Vagina (tissue), 2 donors: ENCODE measurements at regions not wholly inside any gene's neighbourhood (a gene's known extent, or its start where the extent isn't known, plus 50 kb on each side); places are given as distances from the start of the nearest gene placed in this dataset.
"Not testable (repeated sequence)": the region's sequence is repeated elsewhere in the genome, so short reads cannot be mapped to it uniquely, and the experiment has no call there.

Experiments used
- DNase-seq, 2 donors: peaks; one replicate each; pipeline ENCODE4 v3.0.0-alpha.2; 2017; ENCODE audit errors: extremely low spot score in 2 of 2
- H3K27ac ChIP-seq: fragments of 200-600 bp; sonication (generic); one replicate; pipeline ENCODE4 v1.5.1; 2019
- H3K27me3 ChIP-seq: fragments of 200-600 bp; sonication (generic); one replicate; pipeline ENCODE4 v1.5.1; 2019
- H3K36me3 ChIP-seq, 2 donors: fragments of 200-600 bp; sonication (generic); one replicate each; pipeline ENCODE4 v1.5.1; 2017 to 2019
- H3K4me1 ChIP-seq: fragments of 200-600 bp; sonication (generic); one replicate; pipeline ENCODE4 v1.5.1; 2019
- H3K4me3 ChIP-seq, 2 donors: fragments of 200-600 bp; sonication (generic); 1 replicate in 1 of 2; 2 replicates in 1 of 2; pipeline ENCODE4 v1.5.1; 2016 to 2019
- H3K9me3 ChIP-seq: fragments of 200-600 bp; sonication (generic); one replicate; pipeline ENCODE4 v1.5.1; 2019
- intact Hi-C: fragments of 100-400 bp; cut with DNase I; formaldehyde crosslinking; loops from one replicate; pipeline ENCODE4 v1.15.1; 2023

DNA sequence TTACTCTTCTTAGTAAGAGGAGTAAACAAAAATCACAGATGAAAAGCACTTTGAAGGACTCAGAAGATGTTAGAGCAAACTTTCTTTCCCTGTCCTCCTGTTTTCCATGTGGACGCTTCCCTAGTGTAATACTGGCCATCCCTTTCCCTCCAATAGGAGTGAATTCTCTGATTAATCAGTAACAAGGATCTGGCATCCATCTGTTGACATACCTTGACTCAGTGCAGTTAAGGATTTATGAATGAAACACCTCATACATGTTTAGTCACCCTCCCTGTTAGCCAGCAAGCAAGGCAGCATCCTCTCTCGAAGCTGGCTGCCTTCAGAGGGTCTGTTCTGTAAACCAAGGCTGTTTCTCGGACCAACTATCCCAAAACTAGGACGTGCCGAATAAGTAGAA is 388.0 kb upstream of the ANKRD20A1 start:
- H3K4me1 ChIP-seq, H3K4me3 ChIP-seq, H3K9me3 ChIP-seq, intact Hi-C loops, H3K27ac ChIP-seq, DNase-seq, H3K27me3 ChIP-seq, H3K36me3 ChIP-seq: not testable (repeated sequence)

DNA sequence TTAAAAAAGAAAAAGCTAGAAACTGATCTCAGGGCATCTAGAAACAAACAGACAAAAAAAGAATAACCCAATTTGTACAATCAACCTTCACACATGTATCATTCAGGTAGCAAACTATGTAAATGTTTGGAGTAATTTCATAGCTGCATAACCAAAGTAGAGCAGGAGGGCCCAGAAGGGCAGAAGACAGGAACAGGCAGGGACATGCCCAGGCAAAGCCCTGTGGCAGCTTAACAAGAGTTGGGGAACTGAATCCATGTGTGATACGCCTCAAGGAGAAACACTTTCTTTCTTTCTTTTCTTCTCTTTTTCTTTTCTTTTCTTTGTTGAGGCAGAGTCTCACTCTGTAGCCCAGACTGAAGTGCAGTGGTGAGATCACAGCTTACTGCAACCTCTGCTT is 390.4 kb upstream of the ANKRD20A1 start:
- H3K4me1 ChIP-seq, H3K9me3 ChIP-seq: not testable (repeated sequence)

GRCh38 chr9:67461796-67462757 is 396.7 kb upstream of the ANKRD20A1 start:
- H3K9me3 ChIP-seq, intact Hi-C loops, H3K36me3 ChIP-seq, H3K27me3 ChIP-seq, DNase-seq, H3K4me3 ChIP-seq, H3K4me1 ChIP-seq, H3K27ac ChIP-seq: not testable (repeated sequence)

More for the DNA sequence above, 390.4 kb upstream of the ANKRD20A1 start:
- H3K27me3 ChIP-seq, H3K36me3 ChIP-seq, DNase-seq, H3K27ac ChIP-seq, intact Hi-C loops, H3K4me3 ChIP-seq: not testable (repeated sequence)

DNA sequence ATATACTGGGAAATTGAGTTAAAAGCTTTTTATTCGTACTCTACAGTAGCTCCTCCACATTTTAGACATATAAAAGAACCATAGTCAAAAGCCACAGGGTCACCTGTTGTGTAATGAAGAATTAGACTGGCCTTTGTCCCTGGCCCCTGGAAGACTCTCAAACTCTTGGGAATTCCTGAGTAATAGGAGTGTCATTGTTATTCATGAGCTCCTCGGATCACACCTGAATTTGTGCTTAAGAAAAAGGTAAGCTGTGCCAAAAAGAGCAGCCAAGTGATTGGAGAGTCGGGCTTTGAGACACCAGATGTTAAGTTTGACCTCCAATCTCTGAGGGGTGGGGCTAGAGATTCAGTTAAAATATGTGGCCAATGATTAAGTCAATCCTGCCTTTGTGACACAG is 405.8 kb upstream of the ANKRD20A1 start:
- DNase-seq, H3K36me3 ChIP-seq, H3K4me3 ChIP-seq, H3K27me3 ChIP-seq, intact Hi-C loops, H3K4me1 ChIP-seq, H3K27ac ChIP-seq, H3K9me3 ChIP-seq: not testable (repeated sequence)

DNA sequence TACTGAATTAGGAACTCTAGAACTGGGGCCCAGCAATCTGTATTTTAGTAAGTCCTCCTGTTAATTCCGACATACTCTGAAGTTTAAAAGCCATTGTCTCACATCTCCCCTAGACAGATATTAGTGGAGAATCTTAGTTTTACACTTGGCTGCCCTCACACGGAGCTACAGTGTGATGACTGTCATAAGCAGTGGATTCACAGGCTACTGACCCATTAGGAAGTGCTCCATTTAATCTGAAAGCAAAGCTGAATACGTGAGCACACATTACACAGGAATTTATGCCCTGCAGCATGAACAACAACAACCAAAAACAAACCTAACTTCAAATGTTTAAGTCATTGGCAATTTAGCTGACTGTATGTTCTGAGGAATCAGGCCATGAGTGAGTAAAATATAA is 416.4 kb upstream of the ANKRD20A1 start:
- H3K36me3 ChIP-seq, H3K27me3 ChIP-seq, H3K27ac ChIP-seq, H3K9me3 ChIP-seq, H3K4me1 ChIP-seq, intact Hi-C loops, DNase-seq, H3K4me3 ChIP-seq: not testable (repeated sequence)

GRCh38 chr9:67437011-67437410 is 421.7 kb upstream of the ANKRD20A1 start:
- H3K4me3 ChIP-seq, H3K27ac ChIP-seq, H3K36me3 ChIP-seq, H3K4me1 ChIP-seq, H3K9me3 ChIP-seq, DNase-seq, H3K27me3 ChIP-seq, intact Hi-C loops: not testable (repeated sequence)

GRCh38 chr9:67424881-67425280 is 432.5 kb upstream of the SPATA31A3 start:
- intact Hi-C loops: not testable (repeated sequence)

GRCh38 chr9:67423049-67423728 is 430.8 kb upstream of the SPATA31A3 start:
- H3K27me3 ChIP-seq, H3K36me3 ChIP-seq, H3K4me1 ChIP-seq, DNase-seq, intact Hi-C loops, H3K27ac ChIP-seq, H3K9me3 ChIP-seq, H3K4me3 ChIP-seq: not testable (repeated sequence)

More at GRCh38 chr9:67424881-67425280, 432.5 kb upstream of the SPATA31A3 start:
- not testable (repeated sequence) for DNase-seq, H3K4me1 ChIP-seq, H3K4me3 ChIP-seq, H3K9me3 ChIP-seq, H3K27ac ChIP-seq, H3K27me3 ChIP-seq, H3K36me3 ChIP-seq

DNA sequence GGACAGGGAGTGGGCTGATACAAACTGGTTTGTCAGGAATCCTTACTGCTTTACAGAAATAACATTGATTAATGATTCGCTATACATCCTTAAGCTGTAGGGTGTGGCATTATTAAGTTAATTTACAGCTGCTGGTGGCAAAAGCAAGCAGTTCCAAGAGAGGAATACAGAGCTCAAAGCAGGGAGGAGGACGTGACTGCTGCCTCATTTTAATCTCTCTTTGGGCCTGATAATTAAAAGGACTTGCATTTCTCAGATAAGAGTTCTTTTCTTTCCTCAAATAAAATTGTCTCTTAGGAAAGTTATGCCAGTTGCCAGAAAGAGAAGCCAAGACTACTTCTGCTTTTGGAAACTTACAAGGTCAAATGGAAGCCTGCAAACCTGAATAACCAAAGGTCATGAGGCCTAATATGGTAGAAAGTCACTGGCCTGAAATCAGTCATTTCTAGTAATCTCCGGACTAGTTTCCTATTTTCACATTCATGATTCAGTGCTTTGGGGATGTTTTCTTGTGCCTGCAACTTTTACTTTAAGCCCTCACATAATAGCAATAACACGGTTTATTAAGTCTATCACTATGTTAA is 426.2 kb upstream of the SPATA31A3 start:
- H3K9me3 ChIP-seq, intact Hi-C loops, H3K36me3 ChIP-seq, H3K27me3 ChIP-seq, H3K4me1 ChIP-seq, H3K4me3 ChIP-seq, DNase-seq, H3K27ac ChIP-seq: not testable (repeated sequence)

DNA sequence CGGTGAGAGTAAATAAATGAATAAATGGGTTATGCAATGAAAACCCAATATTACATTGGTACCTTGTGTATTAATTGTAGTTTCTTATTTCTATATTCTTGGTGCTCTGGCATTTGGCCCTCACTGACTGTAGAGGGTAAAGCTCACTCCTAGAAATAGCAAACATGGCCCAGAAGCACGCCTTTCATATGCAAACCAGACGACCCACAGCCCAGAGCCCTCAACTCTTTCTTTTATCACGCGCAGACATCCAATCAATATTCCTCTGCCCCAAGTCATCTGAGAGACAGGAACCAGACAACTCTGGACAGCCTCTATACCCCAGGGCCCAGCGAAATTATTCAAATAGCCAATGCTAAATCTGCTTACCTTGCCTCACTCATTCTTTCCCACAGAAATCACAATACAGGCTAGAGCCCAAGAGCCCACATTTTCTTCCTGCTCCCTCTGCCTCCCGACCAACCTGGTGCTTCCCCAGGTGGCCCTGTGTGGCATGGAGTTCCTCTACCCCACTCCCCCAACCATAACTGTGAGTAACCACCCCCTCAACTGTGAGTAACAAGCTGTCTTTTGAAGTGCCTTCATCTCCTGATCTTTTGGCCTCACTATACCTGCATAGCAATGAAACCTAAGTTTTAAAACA is 425.1 kb upstream of the SPATA31A3 start:
- H3K36me3 ChIP-seq, H3K4me1 ChIP-seq, intact Hi-C loops, H3K27ac ChIP-seq, H3K27me3 ChIP-seq, DNase-seq, H3K9me3 ChIP-seq, H3K4me3 ChIP-seq: not testable (repeated sequence)

- H3K4me3 ChIP-seq, intact Hi-C loops, H3K9me3 ChIP-seq, H3K4me1 ChIP-seq, DNase-seq, H3K27ac ChIP-seq, H3K27me3 ChIP-seq, H3K36me3 ChIP-seq: not testable (repeated sequence)
Measured at GRCh38 chr9:67416639-67417038, 424.3 kb upstream of the SPATA31A3 start.

DNA sequence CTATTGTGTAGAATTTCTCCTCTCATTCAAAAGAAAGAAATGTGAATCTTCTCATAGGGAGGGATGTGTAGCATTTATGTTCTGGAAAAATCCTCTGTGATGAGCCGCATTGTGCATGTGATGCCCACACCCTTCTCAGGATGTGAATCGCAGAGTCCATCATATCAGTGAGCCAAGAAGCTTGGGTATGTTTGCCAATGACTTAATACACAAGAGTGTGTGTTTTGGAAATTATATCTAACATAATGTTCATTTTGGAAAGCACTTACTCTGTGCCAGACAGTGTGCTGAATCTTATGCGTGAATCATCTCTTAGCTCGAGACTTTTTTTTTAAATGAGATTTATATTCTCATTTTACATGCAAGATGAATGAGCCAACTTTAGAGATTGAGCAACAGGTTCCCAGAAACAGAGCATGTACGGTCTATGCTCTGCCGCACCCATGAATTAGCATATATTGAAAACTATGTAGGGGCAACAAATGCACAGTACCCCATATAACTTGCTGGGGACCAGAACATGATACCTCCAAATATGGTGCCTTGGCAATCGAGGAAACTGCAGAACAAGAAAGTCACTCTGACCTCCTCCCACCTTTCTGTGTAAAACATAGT is 418.4 kb upstream of the SPATA31A3 start:
- DNase-seq, H3K27me3 ChIP-seq, intact Hi-C loops, H3K4me3 ChIP-seq, H3K4me1 ChIP-seq, H3K36me3 ChIP-seq, H3K27ac ChIP-seq, H3K9me3 ChIP-seq: not testable (repeated sequence)

- H3K4me1 ChIP-seq, H3K9me3 ChIP-seq, H3K4me3 ChIP-seq, intact Hi-C loops, H3K27ac ChIP-seq, H3K27me3 ChIP-seq, DNase-seq, H3K36me3 ChIP-seq: not testable (repeated sequence)
Measured at GRCh38 chr9:67403739-67404138, 411.4 kb upstream of the SPATA31A3 start.
